ENCODE measurements at regions not wholly inside any gene's neighbourhood (a gene's known extent, or its start where the extent isn't known, plus 50 kb on each side); places are given as distances from the start of the nearest gene placed in this dataset.

DNA sequence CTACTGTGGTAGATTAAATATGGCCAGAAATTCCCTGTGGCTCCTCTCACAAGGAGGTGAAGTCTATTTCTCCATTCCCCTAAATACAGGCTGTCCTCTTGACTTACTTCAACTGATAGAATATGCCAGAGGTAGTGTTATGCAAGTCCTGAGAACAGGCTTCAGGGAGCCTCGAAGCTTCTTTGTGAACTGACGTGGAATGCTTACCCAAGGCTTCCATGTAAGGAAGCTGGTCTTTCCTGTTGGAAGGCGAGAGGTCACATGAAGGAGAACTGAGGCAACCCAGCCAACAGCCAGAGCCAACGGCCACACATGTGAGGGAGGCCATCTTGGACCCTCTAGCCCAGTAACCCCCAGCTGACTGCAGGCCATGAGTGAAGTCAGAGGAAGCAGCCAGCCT, 267.9 kb downstream of the MRTFB start:
- H3K27ac Mint-ChIP-seq = no peak overlapping the region
- no peak for TF ChIP-seq CTCF (IDR thresholded peaks at IDR 0.05)
- peaks cover 22% of the 10 kb centered on the region for H3K36me3 Mint-ChIP-seq (ENCODE audit: low read depth)
- no peaks in the 10 kb centered on the region; the same call in 1 of the 2 replicates for H3K27me3 Mint-ChIP-seq (ENCODE audit: insufficient read depth)
- no peak for DNase-seq
- H3K4me3 Mint-ChIP-seq = no peak overlapping the region
- peaks cover 10% of the 10 kb centered on the region; the same call in 1 of the 2 replicates for H3K9me3 Mint-ChIP-seq
- peaks cover 5% of the 10 kb centered on the region; the same call in 1 of the 2 replicates for H3K4me1 Mint-ChIP-seq (ENCODE audit: low read depth)

DNA sequence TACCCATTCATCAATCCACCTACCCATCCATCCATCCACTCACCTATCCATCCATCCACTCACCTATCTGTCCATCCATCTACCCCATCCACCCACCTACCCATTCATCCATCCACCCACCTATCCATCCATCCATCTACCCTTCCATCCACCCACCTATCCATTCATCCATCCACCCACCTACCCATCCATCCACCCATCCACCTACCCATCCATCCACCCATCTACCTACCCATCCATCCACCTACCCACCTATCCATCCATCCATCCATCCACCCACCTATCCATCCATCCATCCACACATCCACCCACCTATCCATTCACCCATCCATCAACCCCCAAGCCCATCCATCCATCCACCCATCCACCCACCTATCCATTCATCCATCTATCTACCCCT, 267.1 kb downstream of the MRTFB start:
- Mint-ChIP-seq H3K4me1 (ENCODE audit: low read depth) (peaks cover 5% of the 10 kb centered on the region; the same call in 1 of the 2 replicates), H3K9me3 (peaks cover 10% of the 10 kb centered on the region; the same call in 1 of the 2 replicates), H3K4me3 (no peak overlapping the region), H3K27ac (no peak overlapping the region), H3K27me3 (ENCODE audit: insufficient read depth) (no peaks in the 10 kb centered on the region; the same call in 1 of the 2 replicates), H3K36me3 (ENCODE audit: low read depth) (peaks cover 20% of the 10 kb centered on the region)
- DNase-seq = no peak
- TF ChIP-seq CTCF (IDR thresholded peaks at IDR 0.05) = no peak

DNA sequence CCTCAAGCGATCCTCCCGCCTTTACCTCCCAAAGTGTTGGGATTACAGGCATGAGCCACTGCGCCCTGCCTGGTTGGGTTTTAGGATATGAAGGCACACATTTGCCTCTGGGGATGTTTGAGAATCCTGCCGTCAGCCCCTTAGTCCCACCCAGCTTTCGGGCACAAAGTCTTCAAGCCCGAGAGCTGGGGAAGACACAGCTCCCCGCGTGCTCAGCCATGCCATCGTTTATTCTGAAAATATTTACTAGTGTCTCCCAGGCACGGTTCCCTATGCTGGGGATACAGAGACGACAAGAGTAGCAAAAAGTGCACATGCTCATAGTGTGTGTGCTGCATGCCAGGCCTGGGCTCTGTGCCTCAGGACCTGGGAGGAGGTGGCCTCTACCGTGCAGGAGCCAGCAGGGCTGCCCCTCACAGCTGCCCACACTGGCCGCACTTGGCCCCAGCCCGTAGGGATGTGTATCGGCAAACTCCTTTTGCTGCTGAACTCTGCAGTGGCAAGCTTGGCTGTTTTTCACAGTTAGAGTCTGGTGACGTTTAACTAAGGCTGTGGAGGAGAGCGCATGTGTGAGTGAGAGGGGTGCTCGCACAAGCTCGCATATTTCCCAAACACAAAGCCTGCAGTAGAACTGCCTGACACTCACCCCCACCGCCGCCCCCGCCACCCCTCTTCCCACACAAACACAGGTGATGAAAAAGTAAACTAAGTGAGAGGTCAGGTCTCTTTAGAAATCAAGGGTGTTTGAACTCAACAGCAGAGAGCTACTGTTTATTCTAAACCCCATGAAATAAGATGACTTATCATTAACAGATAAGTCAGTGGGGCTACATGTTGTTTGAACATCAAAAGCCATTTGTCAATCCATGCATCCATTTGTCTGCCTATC, 266.4 kb downstream of the MRTFB start:
- Mint-ChIP-seq H3K9me3 (peaks cover 4% of the 10 kb centered on the region; the same call in 1 of the 2 replicates), H3K27ac (no peak overlapping the region), H3K36me3 (ENCODE audit: low read depth) (peaks cover 13% of the 10 kb centered on the region), H3K4me1 (ENCODE audit: low read depth) (peaks cover 5% of the 10 kb centered on the region; the same call in 1 of the 2 replicates), H3K4me3 (peak overlapping the region; percentile 14; the same call in 1 of the 2 replicates), H3K27me3 (ENCODE audit: insufficient read depth) (no peaks in the 10 kb centered on the region; the same call in 1 of the 2 replicates)
- no peak for DNase-seq
- TF ChIP-seq CTCF (IDR thresholded peaks at IDR 0.05) = no peak

DNA sequence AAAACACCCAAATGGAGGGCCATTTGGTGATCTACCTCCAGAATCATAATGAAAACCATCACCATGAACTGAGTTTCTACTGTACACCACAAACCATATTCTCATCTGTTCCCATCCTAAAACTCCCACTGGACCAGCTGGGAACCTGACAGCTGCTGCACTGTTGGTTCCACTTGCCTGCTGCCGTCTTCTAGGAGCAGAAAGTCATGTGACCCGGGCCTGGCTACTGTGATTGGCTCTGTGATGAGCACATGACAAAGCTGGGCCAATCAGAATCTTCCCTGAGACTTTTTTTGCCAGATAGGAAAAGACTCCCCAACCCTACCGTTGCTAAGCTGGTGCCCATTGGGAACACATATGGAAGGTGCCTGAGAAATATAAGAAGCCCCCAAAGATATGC, 264.2 kb downstream of the MRTFB start:
- H3K4me1 Mint-ChIP-seq (ENCODE audit: low read depth) = peaks cover 5% of the 10 kb centered on the region; the same call in 1 of the 2 replicates
- no peaks in the 10 kb centered on the region for H3K9me3 Mint-ChIP-seq
- H3K4me3 Mint-ChIP-seq = no peak overlapping the region
- H3K36me3 Mint-ChIP-seq (ENCODE audit: low read depth) = peaks cover 14% of the 10 kb centered on the region; the same call in 1 of the 2 replicates
- no peaks in the 10 kb centered on the region; the same call in 1 of the 2 replicates for H3K27me3 Mint-ChIP-seq (ENCODE audit: insufficient read depth)
- DNase-seq = no peak
- no peak overlapping the region for H3K27ac Mint-ChIP-seq
- TF ChIP-seq CTCF (IDR thresholded peaks at IDR 0.05) = no peak

GRCh38 chr16:14334366-14335080, 263.4 kb downstream of the MRTFB start:
- Mint-ChIP-seq H3K27me3 (ENCODE audit: insufficient read depth) (no peaks in the 10 kb centered on the region; the same call in 1 of the 2 replicates), H3K4me1 (ENCODE audit: low read depth) (peaks cover 5% of the 10 kb centered on the region; the same call in 1 of the 2 replicates)
- peak; percentile 29 for DNase-seq

More at GRCh38 chr16:14334366-14335080, 263.4 kb downstream of the MRTFB start:
- H3K36me3 Mint-ChIP-seq (ENCODE audit: low read depth) = peaks cover 18% of the 10 kb centered on the region
- no peak overlapping the region; the same call in 1 of the 2 replicates for H3K4me3 Mint-ChIP-seq
- H3K9me3 Mint-ChIP-seq = no peaks in the 10 kb centered on the region
- TF ChIP-seq CTCF (IDR thresholded peaks at IDR 0.05) = no peak
- peak overlapping the region; percentile 55; the same call in 1 of the 2 replicates for H3K27ac Mint-ChIP-seq
